T-cell (primary cell): ENCODE measurements at regions not wholly inside any gene's neighbourhood (a gene's known extent, or its start where the extent isn't known, plus 50 kb on each side); places are given as distances from the start of the nearest gene placed in this dataset.
"Not testable (repeated sequence)": the region's sequence is repeated elsewhere in the genome, so short reads cannot be mapped to it uniquely, and the experiment has no call there.

Source experiments
- ATAC-seq, 4 experiments: fragments of 200-7000 bp in 3 of 4; fragments of 150-1000 bp in 1 of 4; cut with Tn5 transposase; replicated peaks in 1 of 4; 1 replicate in 3 of 4; 2 replicates in 1 of 4; pipeline ENCODE4 v1.10.0; 2021; ENCODE audit warnings: moderate library complexity in 3 of 4, mild to moderate bottlenecking in 2 of 4, moderate number of reproducible peaks in 1 of 4
- CTCF ChIA-PET, 2 donors: fragments of 300-600 bp; sonication (Branson Sonifier 250); formaldehyde crosslinking; loops; one replicate each; lab custom pipeline; 2022; ENCODE audit warnings: antibody characterized with exemption in 2 of 2; lab: Charles Lee
- POLR2A ChIA-PET, 2 donors: fragments of 300-600 bp; sonication (Branson Sonifier 250); formaldehyde crosslinking; loops; one replicate each; lab custom pipeline; 2022; ENCODE audit warnings: antibody characterized with exemption in 2 of 2; lab: Charles Lee
- DNase-seq, 35 experiments: peaks; one replicate each; pipeline versions ENCODE4 v3.0.0 to v3.0.0-alpha.2; 2013 to 2023
- H3K27ac ChIP-seq: one replicate; pipeline ENCODE4 v1.5.1; 2013; ENCODE audit warnings: low read length
- H3K27me3 ChIP-seq, 2 experiments: replicated peaks in 1 of 2; 1 replicate in 1 of 2; 2 replicates in 1 of 2; pipeline versions ENCODE4 v1.6.1 to v1.7.0; 2013; ENCODE audit warnings: low read length in 1 of 2, mixed read lengths in 1 of 2; ENCODE audit not compliant: control insufficient read depth in 2 of 2, insufficient read depth in 2 of 2; ENCODE audit errors: extremely low read depth in 1 of 2
- H3K36me3 ChIP-seq, 2 donors: 1 replicate in 1 of 2; 2 replicates in 1 of 2; pipeline versions ENCODE4 v1.6.1 to v1.7.0; 2013; ENCODE audit warnings: low read length in 1 of 2; ENCODE audit not compliant: control insufficient read depth in 2 of 2, insufficient read depth in 1 of 2; ENCODE audit errors: extremely low read depth in 1 of 2
- H3K4me1 ChIP-seq, 2 experiments: 1 replicate in 1 of 2; 2 replicates in 1 of 2; pipeline versions ENCODE4 v1.6.1 to v1.7.0; 2013; ENCODE audit warnings: low read length in 2 of 2, mixed read lengths in 1 of 2; ENCODE audit not compliant: insufficient read depth in 2 of 2, control insufficient read depth in 1 of 2; ENCODE audit errors: extremely low read depth in 1 of 2
- H3K4me3 ChIP-seq, 2 donors: 1 replicate in 1 of 2; 2 replicates in 1 of 2; pipeline versions ENCODE4 v1.5.1 to v1.7.0; 2013; ENCODE audit warnings: mild to moderate bottlenecking in 2 of 2, low read length in 1 of 2, moderate library complexity in 1 of 2; ENCODE audit not compliant: control insufficient read depth in 1 of 2; ENCODE audit errors: extremely low read depth in 1 of 2
- H3K9me3 ChIP-seq: 2 replicates; pipeline ENCODE4 v1.7.0; 2013
- H3K27ac Mint-ChIP-seq, 2 donors: one replicate each; pipeline ENCODE4 v1.8.0; 2020 to 2021; ENCODE audit warnings: mild to moderate bottlenecking in 2 of 2, mixed read lengths in 2 of 2
- H3K27me3 Mint-ChIP-seq, 2 donors: one replicate each; pipeline ENCODE4 v1.8.0; 2021 to 2022; ENCODE audit warnings: mixed read lengths in 2 of 2
- H3K36me3 Mint-ChIP-seq: one replicate; pipeline ENCODE4 v1.8.0; 2021; ENCODE audit warnings: mixed read lengths
- H3K4me1 Mint-ChIP-seq, 3 donors: one replicate each; pipeline ENCODE4 v1.8.0; 2020 to 2022; ENCODE audit warnings: mixed read lengths in 3 of 3, mild to moderate bottlenecking in 1 of 3
- H3K4me3 Mint-ChIP-seq, 3 donors: one replicate each; pipeline ENCODE4 v1.8.0; 2020 to 2022; ENCODE audit warnings: mild to moderate bottlenecking in 3 of 3, mixed read lengths in 3 of 3, moderate library complexity in 3 of 3
- H3K9me3 Mint-ChIP-seq, 3 donors: one replicate each; pipeline ENCODE4 v1.8.0; 2020 to 2022; ENCODE audit warnings: mixed read lengths in 3 of 3
- WGBS: methylation state at CpG from one replicate; pipeline ENCODE4 v1.1.5; 2013; ENCODE audit warnings: missing lambda C conversion rate; ENCODE audit not compliant: insufficient coverage; 5-methylcytosine and 5-hydroxymethylcytosine counted together

DNA sequence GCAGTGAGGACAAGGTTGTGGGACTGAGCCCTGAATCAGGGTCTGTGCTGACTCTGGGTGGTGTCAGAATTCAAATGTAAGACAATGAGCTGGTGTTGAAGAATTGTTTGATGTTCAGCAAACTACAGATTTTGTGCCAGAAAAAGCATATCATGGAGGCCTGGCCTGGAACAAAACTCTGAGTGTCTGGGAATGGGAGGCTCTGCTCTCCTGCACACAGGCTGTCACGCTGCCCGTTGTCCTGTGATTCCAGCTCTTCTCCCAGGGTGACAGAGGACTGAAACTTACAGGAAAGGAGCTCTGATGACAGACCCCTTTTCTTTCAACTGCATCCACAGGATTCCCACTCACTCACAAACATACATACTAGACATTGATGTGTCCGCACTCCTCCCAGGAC, 120.1 kb downstream of the ZNF486 start:
- Histone ChIP-seq H3K36me3 (no peaks in the 10 kb centered on the region), H3K9me3 (no peaks in the 10 kb centered on the region), H3K4me3 (no peak overlapping the region), H3K4me1 (no peaks in the 10 kb centered on the region), H3K27me3 (no peaks in the 10 kb centered on the region), H3K27ac (no peak overlapping the region)
- DNase-seq (no peak), ATAC-seq (no peak)
- Mint-ChIP-seq H3K4me1 (no peaks in the 10 kb centered on the region), H3K27me3 (no peaks in the 10 kb centered on the region), H3K4me3 (no peak overlapping the region), H3K36me3 (no peaks in the 10 kb centered on the region), H3K9me3 (peaks cover 4 to 7% (median 7%) of the 10 kb centered on the region in 3 donors), H3K27ac (no peak overlapping the region)
- WGBS, result 95% methylated on average over 3 of the region's 3 CpGs
- CTCF ChIA-PET, result no interaction called here
- POLR2A ChIA-PET, result no interaction called here

DNA sequence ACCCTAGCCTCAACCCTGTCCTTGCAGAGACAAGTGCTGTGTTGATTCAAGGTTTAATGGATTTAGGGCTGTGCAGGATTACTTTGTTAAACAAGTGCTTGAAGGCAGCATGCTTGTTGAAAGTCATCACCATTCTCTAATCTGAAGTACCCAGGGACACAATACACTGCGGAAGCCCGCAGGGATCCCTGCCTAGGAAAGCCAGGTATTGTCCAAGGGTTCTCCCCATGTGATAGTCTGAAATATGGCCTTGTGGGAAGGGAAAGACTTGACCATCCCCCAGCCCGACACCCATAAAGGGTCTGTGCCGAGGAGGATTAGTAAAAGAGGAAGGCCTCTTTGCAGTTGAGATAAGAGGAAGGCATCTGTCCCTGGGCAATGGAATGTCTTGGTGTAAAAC, 118.9 kb downstream of the ZNF486 start:
- H3K9me3 ChIP-seq, H3K27me3 ChIP-seq, H3K4me3 Mint-ChIP-seq, H3K9me3 Mint-ChIP-seq, POLR2A ChIA-PET, H3K27ac ChIP-seq, H3K4me1 Mint-ChIP-seq, H3K4me3 ChIP-seq, H3K36me3 Mint-ChIP-seq, ATAC-seq, DNase-seq, H3K36me3 ChIP-seq, CTCF ChIA-PET, H3K27me3 Mint-ChIP-seq, H3K4me1 ChIP-seq, H3K27ac Mint-ChIP-seq: not testable (repeated sequence)
- WGBS, result no CpG with 5 or more reads among the region's 4 CpGs

DNA sequence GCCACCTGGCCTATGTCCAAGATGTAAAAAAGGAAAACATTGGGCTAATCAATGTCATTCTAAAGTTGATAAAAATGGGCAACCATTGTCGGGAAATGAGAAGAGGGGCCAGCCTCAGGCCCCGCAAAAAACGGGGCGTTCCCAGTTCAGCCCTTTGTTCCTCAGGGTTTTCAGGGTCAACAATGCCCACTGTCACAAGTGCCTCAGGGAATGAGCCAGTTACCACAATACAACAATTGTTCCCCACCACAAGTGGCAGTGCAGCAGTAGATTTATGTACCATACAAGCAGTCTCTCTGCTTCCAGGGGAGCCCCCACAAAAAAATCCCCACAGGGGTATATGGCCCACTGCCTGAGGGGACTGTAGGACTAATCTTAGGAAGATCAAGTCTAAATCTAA, 112.5 kb downstream of the ZNF486 start:
- Histone ChIP-seq H3K27ac (no peak overlapping the region), H3K36me3 (no peaks in the 10 kb centered on the region), H3K27me3 (no peaks in the 10 kb centered on the region), H3K4me3 (no peak overlapping the region), H3K4me1 (no peaks in the 10 kb centered on the region), H3K9me3 (no peaks in the 10 kb centered on the region)
- no peaks in the 10 kb centered on the region for H3K4me1 Mint-ChIP-seq
- ATAC-seq, result no peak
- H3K36me3 Mint-ChIP-seq, result no peaks in the 10 kb centered on the region
- no peak for DNase-seq
- ChIA-PET CTCF (no interaction called here), POLR2A (no interaction called here)
- no peak overlapping the region for H3K27ac Mint-ChIP-seq
- H3K9me3 Mint-ChIP-seq, result peaks cover 3 to 5% (median 4%) of the 10 kb centered on the region in 3 donors
- H3K27me3 Mint-ChIP-seq, result peaks cover 0 to 1% of the 10 kb centered on the region in 2 donors
- H3K4me3 Mint-ChIP-seq, result no peak overlapping the region
- WGBS, result 91% methylated on average over 4 of the region's 4 CpGs

DNA sequence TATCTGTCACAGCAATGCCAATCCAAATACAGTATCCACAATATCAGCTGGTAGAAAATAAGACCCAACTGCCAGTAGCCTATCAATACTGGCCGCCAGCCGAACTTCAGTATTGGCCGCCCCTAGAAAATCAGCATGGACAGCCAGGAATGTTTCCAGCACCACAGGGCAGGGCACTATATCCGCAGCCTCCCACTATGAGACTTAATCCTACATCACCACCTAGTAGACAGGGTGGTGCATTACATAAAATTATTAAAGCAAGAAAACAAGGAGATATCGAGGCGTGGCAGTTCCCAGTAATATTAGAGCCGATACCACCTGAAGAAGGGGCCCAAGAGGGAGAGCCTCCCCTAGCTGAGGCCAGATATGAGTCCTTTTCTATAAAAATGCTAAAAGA, 111.3 kb downstream of the ZNF486 start:
- no peak overlapping the region for H3K4me3 ChIP-seq
- WGBS, result no CpG with 5 or more reads among the region's 7 CpGs
- Mint-ChIP-seq H3K4me1 (no peaks in the 10 kb centered on the region), H3K27ac (no peak overlapping the region), H3K36me3 (no peaks in the 10 kb centered on the region), H3K4me3 (no peak overlapping the region), H3K27me3 (peaks cover 0 to 1% of the 10 kb centered on the region in 2 donors), H3K9me3 (no peaks in the 10 kb centered on the region)
- H3K36me3 ChIP-seq, result no peaks in the 10 kb centered on the region
- DNase-seq (peak in 6 of 35 experiments; percentile 1 to 58 (median 14)), ATAC-seq (no peak)
- no peak overlapping the region for H3K27ac ChIP-seq
- no peaks in the 10 kb centered on the region for H3K4me1 ChIP-seq
- no peaks in the 10 kb centered on the region for H3K27me3 ChIP-seq
- no peaks in the 10 kb centered on the region for H3K9me3 ChIP-seq
- CTCF ChIA-PET, result no interaction called here
- POLR2A ChIA-PET, result no interaction called here

DNA sequence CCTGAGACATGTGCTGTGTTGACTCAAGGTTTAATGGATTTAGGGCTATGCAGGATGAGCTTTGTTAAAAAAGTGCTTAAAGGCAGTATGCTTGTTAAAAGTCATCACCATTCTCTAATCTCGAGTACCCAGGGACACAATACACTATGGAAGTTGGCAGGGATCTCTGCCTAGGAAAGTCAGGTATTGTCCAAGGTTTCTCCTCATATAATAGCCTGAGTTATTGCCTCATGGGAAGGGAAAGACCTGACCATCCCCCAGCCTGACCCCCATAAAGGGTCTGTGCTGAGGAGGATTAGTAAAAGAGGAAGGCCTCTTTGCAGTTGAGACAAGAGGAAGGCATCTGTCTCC, 109.7 kb downstream of the ZNF486 start:
- H3K27ac ChIP-seq, H3K9me3 ChIP-seq, H3K27ac Mint-ChIP-seq, CTCF ChIA-PET, H3K27me3 Mint-ChIP-seq, H3K27me3 ChIP-seq, POLR2A ChIA-PET, H3K9me3 Mint-ChIP-seq, H3K4me1 Mint-ChIP-seq, ATAC-seq, H3K4me3 ChIP-seq, H3K4me1 ChIP-seq, DNase-seq, H3K36me3 Mint-ChIP-seq, H3K4me3 Mint-ChIP-seq, H3K36me3 ChIP-seq: not testable (repeated sequence)
- no CpG with 5 or more reads among the region's 1 CpG for WGBS

DNA sequence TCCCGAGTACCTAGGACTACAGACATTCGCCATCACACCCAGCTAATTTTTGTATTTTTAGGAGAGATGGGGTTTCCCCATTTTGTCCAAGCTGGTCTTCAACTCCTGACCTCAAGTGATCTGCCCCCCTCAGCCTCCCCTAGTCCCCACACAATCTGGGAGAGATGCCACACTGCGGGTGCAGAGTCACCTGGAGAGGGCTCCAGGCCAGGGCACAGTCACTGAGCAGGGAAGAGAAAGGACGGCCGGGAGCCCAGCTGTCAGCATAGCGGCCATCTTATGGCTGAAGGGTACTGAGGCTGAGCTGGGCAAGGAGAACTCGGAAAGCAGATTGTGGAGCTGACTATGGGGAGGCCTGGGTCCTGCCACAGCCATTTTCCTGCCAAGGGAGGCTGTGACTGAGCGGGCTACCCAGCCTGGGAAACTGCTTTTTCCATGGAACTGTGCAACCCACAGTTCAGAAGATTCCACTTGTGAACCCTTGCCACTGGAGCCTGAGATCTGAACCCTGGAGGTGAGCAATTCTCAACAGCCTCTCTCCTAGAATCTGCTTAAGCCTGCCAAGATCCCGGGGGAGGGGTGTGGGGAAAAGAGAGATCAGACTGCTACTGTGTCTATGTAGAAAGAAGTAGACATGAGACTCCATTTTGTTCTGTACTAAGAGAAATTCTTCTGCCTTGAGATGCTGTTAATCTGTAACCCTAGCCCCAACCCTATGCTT, 109.2 kb downstream of the ZNF486 start:
- H3K9me3 ChIP-seq, result no peaks in the 10 kb centered on the region
- WGBS, result 84% methylated on average over 6 of the region's 9 CpGs
- ATAC-seq, result no peak
- H3K27ac Mint-ChIP-seq, result no peak overlapping the region
- no peaks in the 10 kb centered on the region for H3K9me3 Mint-ChIP-seq
- ChIA-PET POLR2A (no interaction called here), CTCF (interaction anchor here in 1 of 2 donors (0.6 kb wide), 1 partner anchor 1341 kb away, joined by 9 read pairs; no protein-coding TSS in a partner anchor)
- H3K4me1 ChIP-seq, result no peaks in the 10 kb centered on the region
- no peak overlapping the region for H3K4me3 ChIP-seq
- no peaks in the 10 kb centered on the region for H3K4me1 Mint-ChIP-seq
- H3K4me3 Mint-ChIP-seq, result no peak overlapping the region
- H3K36me3 Mint-ChIP-seq, result no peaks in the 10 kb centered on the region
- peaks cover 0 to 3% of the 10 kb centered on the region in 2 experiments for H3K27me3 ChIP-seq
- DNase-seq, result no peak
- H3K36me3 ChIP-seq, result no peaks in the 10 kb centered on the region
- H3K27ac ChIP-seq, result no peak overlapping the region
- peaks cover 0 to 1% of the 10 kb centered on the region in 2 donors for H3K27me3 Mint-ChIP-seq
